GM21390 (cell line): ENCODE measurements at regions not wholly inside any gene's neighbourhood (a gene's known extent, or its start where the extent isn't known, plus 50 kb on each side); places are given as distances from the start of the nearest gene placed in this dataset.
"Not testable (repeated sequence)": the region's sequence is repeated elsewhere in the genome, so short reads cannot be mapped to it uniquely, and the experiment has no call there.

ENCODE experiments used
- ATAC-seq: cut with Tn5 transposase; IDR thresholded peaks from one replicate; pipeline ENCODE4 v1.9.1; 2021; ENCODE audit not compliant: unreplicated experiment

DNA sequence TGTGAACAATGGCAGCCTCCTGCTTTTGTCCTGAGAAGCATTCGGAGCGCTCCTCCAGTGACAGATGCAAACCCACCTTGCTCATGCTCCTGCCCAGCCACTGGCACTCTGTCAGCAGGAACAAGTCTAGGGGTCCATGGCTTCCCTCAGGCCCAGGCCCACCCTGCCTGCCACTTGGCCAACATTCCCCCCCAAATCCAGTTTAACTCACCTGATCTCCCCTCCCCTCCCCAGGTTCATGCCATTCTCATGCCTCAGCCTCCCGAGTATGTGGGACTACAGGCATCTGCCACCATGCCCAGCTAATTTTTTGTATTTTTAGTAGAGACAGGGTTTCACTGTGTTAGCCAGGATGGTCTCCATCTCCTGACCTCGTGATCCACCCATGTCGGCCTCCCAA, 118.9 kb upstream of the TPTE start:
- ATAC-seq, result not testable (repeated sequence)

DNA sequence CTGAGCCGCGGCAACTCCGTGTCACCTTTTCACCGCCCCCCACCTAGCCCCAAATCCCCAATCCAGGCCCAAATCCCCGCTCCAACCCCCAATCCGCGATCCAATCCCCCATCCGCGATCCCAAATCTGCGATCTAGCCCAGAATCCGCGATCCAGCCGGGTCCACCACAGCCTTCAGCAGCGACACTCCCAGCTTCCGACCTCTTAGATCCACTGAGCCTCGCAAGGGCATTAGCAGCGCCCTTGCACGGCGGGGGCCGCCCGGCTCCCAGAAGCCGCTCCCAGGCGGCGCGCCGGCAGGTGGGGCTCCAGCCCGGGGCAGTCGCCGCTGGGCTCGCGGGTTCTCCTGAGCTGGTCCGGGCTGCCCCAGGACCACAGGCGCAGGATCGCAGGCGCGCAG, 116.1 kb upstream of the TPTE start:
- ATAC-seq, result not testable (repeated sequence)

DNA sequence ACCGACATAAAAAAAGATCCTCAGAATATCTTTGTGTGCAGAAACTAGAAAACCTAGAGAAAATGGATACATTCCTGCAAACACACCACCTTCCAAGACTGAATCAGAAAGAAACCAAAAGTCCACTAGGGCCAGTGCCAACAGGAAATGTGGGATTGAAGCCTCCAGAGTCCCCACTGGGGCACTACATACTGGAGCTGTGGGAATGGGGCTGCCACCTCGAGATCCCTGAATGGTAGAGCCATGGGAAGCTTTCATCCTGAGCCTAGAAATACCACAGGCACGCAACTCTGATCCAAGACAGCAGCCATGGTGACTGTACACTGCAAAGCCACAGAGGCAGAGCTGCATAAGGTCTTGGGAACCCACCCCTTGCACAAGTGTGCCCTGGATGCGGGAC, 111.6 kb upstream of the TPTE start:
- not testable (repeated sequence) for ATAC-seq

DNA sequence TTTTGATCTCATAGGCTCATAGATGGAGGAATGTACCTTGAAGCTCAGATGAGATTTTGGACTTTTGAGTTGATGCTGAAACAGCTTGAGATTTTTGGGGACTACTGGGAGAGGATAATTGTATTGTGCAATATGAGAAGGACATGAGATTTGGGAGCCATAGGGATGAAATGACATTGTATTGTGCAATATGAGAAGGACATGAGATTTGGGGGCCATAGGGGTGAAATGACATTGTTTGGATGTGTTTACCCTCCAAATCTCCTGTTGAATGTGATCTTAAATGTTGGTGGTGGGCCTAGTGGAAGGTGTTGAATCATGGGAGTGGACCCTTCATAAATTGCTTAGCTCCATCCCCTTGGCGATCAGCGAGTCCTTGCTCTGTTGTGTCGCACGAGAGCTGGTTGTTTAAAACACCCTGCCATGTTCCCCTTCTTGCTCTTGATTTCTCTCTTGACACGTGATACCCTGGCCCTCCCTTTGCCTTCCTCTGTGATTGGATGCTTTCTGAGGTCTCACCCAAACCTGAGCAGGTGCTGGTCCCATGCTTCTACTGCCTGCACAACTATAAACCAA, 110.9 kb upstream of the TPTE start:
- ATAC-seq, result not testable (repeated sequence)

DNA sequence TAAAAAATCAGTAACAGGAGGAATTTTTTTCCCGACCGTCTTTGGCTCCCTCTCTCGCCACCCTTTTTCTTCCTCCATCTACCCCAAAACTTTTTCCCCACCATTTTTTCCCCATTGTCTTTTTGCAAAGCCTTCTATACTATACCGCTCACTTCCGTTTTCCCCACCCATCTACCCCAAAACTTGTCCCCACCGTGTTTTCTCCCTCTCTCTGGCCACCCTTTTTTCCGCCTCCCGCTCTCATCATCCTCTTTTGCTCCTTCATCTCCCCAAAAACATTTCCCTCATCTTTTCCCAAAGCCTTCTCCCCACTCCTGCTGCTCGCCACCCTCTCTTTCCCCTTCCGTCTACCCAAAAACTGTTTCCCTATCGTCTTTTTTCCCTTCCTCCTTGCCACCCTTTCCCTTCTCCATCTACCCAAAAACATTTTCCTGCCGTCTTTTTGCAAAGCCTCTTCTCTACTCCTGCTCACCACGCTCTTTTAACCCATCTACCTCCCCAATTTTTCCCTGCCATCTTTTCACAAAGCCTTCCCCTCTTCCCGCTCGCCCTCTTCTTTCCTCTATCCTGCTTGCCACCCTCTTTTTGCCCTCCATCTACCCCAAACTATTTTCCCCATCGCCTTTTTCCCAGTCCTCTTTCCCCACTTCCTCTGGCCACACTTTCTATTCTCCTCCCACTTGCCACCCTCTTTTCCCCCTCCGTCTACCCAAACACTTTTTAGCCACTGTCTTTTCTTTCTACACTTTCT, 109.4 kb upstream of the TPTE start:
- not testable (repeated sequence) for ATAC-seq

DNA sequence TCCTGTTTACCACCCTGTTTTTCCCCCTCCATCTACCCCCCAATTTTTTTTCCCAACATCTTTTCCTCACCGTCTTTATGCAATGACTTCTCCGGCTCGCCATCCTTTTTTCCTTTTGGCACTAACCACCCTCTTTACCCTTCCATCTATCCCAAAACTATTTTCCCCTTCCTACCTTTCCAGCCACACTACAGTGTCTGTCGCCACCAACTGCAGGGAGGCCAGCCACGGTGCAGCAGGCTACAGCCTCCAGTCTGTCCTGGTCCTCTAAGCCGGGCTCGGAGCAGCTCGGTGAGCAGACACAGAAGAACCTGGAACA, 108.5 kb upstream of the TPTE start:
- ATAC-seq, result not testable (repeated sequence)

DNA sequence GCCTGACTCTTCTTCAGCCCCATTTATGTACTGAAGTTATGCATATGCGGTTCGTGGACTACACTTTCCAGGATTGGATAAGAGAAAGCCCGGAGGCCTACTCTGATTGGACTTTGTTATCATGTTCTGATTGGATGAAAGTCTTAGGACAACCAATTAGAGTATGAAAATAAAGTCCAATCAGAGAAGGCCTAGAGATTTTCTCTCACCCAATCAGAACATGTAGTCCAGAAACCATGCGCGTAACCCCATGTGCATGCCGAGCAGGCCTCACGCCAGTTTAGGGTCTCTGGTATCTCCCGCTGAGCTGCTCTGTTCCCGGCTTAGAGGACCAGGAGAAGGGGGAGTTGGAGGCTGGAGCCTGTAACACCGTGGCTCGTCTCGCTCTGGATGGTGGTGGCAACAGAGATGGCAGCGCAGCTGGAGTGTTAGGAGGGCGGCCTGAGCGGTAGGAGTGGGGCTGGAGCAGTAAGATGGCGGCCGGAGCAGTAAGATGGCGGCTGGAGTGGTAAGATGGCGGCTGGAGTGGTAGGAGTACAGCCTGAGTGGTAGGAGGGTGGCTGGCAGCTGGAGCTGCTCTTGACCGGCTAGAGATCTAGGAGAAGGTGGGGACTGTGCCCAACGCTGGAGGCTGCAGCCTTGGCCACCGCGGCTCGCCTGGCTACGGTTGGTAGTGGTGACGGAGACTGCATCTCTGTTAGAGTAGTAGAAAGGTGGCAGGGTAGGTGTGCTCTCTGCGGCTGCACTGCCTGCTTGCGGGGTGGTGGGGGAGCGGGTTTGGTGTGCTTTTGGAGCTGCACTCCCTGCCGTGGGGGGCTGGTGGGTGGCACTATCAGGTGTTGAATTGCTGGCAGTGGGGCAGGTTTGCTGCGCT, 107.9 kb upstream of the TPTE start:
- ATAC-seq, result not testable (repeated sequence)

DNA sequence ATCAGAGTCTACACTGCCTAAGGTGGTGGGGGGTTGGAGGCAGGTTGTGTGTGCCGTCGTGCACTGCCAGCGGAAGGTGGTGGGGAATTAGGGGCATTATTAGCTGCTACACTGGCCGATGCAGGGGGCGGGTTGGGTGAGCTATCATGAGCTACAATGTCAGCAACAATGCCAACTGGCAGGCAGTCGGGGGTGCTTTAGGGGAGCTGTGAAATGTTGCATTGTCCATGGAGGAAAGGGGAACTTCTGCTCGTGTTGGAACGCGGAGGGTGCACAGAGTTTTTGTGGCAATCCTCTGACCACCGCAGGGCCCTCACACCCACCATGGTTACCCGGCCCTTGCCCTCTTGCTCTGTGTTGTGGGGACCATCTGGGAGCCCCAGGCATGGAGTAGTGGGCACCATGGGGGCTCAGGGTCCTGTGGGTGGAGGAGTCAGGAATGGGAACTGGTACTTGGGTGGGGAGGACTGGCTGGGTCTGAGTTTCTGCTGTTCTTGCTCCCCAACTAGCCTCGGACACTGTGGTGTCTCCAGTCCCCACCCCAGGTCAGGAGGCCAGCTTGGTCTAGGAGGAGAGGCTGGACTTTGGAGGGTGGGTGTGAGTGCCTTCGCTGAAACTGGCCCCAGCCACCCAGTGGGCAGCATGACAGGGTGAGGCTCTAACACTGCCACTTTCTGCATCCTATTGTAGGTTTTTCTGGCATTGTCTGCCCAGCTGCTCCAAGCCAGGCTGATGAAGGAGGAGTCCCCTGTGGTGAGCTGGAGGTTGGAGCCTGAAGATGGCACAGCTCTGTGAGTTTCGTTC, 107.1 kb upstream of the TPTE start:
- not testable (repeated sequence) for ATAC-seq

DNA sequence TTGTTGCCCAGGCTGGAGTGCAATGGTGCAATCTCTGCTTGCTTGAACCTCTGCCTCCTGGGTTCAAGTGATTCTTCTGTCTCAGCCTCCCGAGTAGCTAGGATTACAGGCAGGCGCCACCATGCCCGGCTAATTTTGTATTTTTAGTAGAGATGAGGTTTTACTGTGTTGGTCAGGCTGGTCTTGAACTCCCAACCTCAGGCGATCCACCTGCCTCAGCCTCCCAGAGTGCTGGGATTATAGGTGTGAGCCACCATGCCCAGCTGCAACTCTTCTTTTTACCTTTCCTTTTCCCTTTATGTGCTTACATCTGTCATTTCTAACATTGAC, 106.5 kb upstream of the TPTE start:
- ATAC-seq, result not testable (repeated sequence)

DNA sequence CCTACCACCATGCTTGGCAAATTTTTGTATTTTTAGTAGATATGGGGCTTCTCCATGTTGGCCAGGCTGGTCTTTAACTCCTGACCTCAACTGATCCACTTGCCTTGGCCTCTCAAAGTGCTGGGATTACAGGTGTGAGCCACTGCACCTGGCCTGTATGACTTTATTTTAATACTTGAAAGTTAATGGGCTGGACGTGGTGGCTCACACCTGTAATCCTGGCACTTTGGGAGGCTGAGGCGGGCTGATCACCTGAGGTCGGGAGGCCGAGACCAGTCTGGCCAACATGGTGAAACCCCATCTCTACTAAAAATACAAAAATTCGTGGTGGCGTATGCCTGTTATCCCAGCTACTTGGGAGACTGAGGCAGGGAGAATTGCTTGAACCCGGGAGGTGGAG, 105.9 kb upstream of the TPTE start:
- ATAC-seq, result not testable (repeated sequence)

DNA sequence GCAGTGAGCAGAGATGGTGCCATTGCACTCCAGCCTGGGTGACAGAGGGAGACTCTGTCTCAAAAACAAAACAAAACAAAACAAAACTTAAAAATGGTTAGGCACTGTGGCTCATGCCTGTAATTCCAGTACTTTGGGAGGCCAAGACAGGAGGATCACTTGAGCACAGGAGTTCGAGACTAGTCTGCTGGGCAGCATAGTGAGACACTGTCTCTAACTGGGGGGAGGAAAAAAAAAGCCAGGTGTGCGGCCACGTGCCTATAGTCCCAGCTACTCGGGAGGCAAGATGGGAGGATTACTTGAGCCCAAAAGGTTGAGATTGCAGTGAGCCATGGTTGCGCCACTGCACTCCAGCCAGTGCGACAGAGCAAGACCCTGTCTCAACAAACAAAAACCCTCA, 105.5 kb upstream of the TPTE start:
- ATAC-seq, result not testable (repeated sequence)

DNA sequence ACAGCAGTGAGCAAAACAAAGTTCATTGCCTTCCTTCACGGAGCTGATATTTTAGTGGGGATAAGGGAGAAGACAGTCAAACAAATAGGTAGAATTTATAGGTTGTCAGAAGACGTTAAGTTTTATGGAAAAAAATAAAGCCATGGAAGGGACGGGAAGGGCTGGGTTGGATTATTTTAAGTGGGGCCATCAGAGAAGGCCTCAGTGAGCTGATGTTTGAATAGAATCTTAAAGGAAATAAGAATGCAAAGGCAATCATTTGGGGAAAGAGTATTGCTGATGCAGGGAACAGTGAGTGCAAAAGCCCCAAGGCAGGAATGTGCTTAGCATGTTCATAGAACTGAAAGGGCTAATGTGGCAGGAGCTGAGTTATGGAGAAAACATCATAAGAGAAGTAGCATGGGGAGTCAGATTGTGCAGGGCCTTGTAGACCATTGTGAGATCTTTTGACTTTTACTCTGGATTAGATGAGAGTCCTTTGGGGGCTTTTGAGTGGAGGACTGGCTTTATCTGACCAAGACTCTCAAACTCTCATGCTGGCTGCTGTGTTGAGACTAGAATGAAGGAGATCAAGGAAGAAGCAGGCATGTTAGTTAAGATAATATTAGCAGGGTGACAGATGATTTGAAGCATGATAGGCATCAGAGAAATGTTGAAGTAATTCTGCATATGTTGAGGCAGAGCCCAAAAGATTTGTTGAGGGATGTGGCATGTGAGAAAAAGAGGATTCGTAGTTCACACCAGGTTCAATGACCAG, 104.5 kb upstream of the TPTE start:
- not testable (repeated sequence) for ATAC-seq

DNA sequence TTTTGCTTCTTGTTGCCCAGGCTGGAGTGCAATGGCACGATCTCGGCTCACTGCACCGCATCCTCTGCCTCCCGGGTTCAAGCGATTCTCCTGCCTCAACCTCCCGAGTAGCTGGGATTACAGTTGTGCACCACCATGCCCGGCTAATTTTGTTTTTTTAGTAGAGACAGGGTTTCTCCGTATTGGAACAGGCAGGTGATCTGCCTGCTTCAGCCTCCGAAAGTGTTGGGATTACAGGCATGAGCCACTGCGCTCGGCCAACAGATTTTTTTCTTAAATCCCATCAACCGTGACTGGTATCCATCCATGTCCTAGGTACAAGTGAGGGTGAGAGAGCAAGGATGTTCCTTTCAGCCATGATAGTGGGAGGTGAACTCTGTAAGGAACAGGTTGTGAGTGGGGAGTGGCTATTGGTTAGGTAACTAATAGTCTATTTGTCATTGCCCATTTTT, 103.8 kb upstream of the TPTE start:
- not testable (repeated sequence) for ATAC-seq

DNA sequence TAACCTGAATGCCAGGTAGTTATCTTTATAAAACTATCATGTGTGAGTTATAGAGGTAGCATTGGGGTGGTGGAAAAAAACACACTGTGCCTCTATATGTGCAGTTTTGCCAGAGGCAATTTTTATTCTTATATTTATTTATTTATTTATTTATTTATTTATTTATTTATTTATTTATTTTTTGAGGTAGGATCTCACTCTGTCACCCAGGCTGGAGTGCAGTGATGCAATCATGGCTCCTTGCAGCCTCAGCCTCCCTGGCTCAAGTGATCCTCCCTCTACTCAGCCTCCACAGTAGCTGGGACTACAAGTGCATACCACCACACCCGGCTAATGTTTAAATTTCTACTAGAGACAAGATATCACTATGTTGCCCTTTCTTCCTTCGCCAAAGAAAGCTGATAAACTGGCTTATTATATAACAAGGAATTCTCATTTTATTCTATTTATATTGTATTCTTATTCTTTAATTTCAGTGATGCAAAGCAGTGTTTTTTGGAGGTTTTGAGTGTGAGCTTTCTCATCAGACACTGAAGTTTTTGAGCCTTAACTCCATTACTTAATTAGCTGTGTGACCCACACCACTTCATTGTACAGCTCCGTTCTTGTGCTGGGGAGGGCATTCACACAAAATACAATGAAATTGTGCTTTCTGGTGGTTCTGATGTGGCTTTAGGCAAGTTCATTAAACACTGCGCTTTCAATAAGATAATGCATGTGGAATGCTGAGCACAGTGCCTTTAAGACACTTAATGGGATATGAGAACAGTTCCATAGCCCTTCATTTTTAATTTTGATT, 102.9 kb upstream of the TPTE start:
- not testable (repeated sequence) for ATAC-seq

DNA sequence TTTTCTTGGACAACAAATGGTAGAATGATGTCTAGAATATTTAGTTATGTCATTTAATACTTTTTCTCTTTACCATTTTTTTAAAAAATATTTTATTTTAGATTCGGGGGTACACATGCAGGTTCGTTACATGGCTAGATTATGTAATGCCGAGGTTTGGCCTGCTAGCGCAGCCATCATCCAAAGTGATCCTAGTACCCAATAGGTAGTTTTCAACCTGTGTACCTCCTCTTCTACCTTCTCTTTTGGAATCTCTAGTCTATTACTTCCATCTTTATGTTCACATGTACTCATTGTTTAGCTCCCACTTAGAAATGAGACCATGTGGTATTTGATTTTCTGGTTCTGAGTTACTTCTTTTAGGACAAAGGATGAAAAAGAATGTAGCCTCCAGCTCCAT, 100.2 kb upstream of the TPTE start:
- ATAC-seq, result not testable (repeated sequence)

DNA sequence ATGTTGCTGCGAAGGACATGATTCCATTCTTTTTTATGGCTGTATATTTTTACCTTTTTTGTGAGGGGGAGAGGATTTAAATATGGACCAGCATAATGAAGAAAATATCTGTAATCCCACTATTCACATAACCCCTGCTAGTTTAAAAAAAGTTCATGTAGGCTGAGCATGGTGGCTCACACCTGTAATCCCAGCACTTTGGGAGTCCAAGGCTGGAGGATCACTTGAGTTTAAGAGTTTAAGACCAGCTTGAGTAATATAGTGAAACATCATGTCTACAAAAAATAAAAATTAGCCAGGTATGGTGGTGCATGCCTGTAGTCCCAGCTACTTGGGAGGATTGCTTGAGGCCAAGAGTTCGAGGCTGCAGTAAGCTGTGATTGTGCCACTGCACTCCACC, 99.8 kb upstream of the TPTE start:
- ATAC-seq, result not testable (repeated sequence)

DNA sequence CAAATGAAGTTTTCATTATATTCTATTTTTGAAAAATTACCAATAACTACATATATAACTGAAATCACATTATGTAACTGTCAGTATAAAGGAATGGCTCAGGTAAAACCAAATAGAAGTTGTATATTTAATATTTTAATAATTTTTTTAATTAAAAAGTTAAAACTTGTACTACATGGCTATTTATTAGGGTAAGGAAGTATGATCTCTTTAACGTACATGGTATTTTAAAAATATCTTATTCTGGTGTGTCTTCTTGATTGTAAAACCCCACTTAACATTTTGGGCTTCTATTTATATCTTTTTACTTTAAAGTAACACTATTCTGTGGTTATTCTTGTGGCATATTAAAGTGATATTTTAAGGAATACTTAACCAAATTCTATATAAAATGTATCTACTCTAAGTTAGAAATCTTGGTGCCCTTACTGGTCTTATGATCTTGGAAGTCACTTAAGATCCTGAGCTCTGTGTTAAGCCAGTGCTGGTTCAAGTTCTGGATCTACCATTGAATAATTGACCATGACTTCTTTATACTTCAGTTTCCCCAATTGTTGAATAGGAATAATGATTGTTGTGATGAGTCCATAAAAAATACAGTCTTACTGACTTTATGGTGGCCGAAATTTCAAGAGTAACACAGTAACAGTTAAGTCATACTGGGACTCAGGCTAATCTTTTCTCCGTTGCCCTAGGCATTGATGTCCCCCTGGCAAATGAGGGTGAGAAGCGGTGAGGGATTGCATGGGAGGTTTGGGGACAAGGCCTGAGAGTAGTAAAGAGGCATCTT, 97.1 kb upstream of the TPTE start:
- not testable (repeated sequence) for ATAC-seq

DNA sequence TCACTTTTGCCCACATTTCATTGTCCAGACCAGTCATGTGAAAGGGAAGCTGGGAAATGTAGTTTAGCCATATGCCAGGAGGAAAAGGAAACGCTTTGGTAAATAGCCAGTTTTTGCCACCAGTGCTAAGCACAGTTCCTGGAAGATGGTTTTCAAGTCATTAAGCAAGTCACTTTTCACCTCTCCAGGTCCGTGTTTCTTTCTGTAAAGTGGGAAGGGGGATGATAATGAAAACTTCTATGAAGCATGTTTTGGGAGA, 96.6 kb upstream of the TPTE start:
- not testable (repeated sequence) for ATAC-seq

DNA sequence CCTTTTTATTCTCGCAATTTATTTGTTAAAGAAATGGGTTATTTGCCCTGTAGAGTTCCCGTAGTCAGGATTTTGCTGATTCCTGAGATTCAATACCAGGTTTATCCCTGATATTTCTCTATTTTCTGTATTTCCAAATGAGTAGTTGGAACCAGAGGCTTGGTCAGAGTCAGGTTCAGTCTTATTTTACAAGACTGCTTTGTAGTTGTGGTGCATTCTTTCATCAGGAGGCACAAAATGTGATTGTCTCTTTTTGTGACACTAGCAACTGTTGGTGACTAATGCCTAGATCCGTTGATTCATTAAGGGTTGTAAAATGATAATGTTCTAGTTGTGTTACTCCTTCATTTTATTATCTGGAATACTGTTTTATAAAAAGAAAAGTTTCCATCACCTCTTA, 95.5 kb upstream of the TPTE start:
- no peak for ATAC-seq
